ENCODE measurements at regions not wholly inside any gene's neighbourhood (a gene's known extent, or its start where the extent isn't known, plus 50 kb on each side); places are given as distances from the start of the nearest gene placed in this dataset.

GRCh38 chr1:228940526-228940925 lies 205.2 kb downstream of the RHOU start:
- intact Hi-C loops (cut with DNase I) = no loop called here
- no peaks in the 10 kb centered on the region for H3K27me3 ChIP-seq (ENCODE audit: insufficient read depth in 3 of 3, low read length in 2 of 3)
- H3K9me3 ChIP-seq = no peaks in the 10 kb centered on the region
- TF ChIP-seq CTCF (IDR thresholded peaks at IDR 0.05) = no peak
- no peak overlapping the region for H3K4me3 ChIP-seq
- 95 to 99% (median 97%) methylated on average over 7 of the region's 7 CpGs for whole genome bisulfite sequencing, 3 donors
- peaks cover 16% of the 10 kb centered on the region for H3K4me1 ChIP-seq
- H3K27ac ChIP-seq = no peak overlapping the region
- DNase-seq (no peak), ATAC-seq (no peak)
- no peaks in the 10 kb centered on the region for H3K36me3 ChIP-seq (ENCODE audit: insufficient read depth in 1 of 2, low read depth in 1 of 2)

GRCh38 chr1:228940926-228941325 lies 205.6 kb downstream of the RHOU start:
- Histone ChIP-seq H3K27ac (no peak overlapping the region), H3K4me1 (peaks cover 16% of the 10 kb centered on the region), H3K4me3 (no peak overlapping the region), H3K9me3 (no peaks in the 10 kb centered on the region), H3K27me3 (ENCODE audit: insufficient read depth in 3 of 3, low read length in 2 of 3) (no peaks in the 10 kb centered on the region), H3K36me3 (ENCODE audit: insufficient read depth in 1 of 2, low read depth in 1 of 2) (no peaks in the 10 kb centered on the region)
- no peak for ATAC-seq
- no peak for TF ChIP-seq CTCF (IDR thresholded peaks at IDR 0.05)
- WGBS, 3 donors = 83 to 87% (median 86%) methylated on average over 6 of the region's 6 CpGs
- intact Hi-C loops (cut with DNase I) = no loop called here
- DNase-seq = no peak

DNA sequence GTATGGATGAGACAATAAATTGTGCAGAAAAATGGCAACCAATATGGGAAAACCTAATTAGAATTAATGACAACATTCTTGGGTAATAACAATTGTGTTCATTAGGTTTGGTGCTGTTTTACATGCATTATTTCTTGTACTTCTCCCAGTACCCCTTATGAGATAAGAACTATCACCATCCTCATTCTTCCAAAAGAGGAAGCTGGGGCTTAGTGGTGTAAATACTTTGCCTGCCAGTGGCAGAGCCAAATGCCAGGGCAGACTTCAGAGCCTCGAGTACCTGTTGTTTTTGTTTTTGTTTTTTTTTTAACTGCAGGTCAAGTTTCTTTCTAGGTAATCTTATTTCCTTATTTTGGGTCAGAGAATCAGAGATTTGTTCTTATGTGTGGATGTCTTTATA lies 206.4 kb downstream of the RHOU start:
- H3K36me3 ChIP-seq (ENCODE audit: insufficient read depth in 1 of 2, low read depth in 1 of 2) = no peaks in the 10 kb centered on the region
- intact Hi-C loops (cut with DNase I) = no loop called here
- WGBS, 3 donors = 51 to 67% (median 57%) methylated on average over 1 of the region's 1 CpG
- H3K4me3 ChIP-seq = no peak overlapping the region
- H3K27me3 ChIP-seq (ENCODE audit: insufficient read depth in 3 of 3, low read length in 2 of 3) = no peaks in the 10 kb centered on the region
- peaks cover 16% of the 10 kb centered on the region for H3K4me1 ChIP-seq
- no peaks in the 10 kb centered on the region for H3K9me3 ChIP-seq
- no peak for DNase-seq
- TF ChIP-seq CTCF (IDR thresholded peaks at IDR 0.05) = no peak
- H3K27ac ChIP-seq = no peak overlapping the region
- ATAC-seq = no peak

DNA sequence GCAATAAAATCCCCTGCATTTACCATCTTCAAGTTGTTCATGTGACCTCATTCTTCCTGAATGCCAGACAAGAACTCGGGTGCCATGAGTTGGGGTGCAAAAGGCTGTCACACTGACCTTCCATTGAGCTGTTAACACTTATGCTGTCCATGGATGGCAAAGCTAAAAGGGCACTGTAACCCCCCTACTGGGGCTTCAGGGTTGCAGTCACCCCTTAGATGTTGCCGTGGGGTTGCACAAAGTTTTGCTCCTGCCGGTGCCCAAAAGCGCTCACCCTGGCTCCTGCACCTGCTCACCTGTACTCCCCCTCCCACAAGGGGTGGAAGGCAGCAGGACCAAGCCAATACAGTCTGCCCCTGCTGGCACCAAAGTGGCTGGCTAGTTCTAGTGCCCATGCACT lies 208.2 kb downstream of the RHOU start:
- DNase-seq = no peak
- no peak overlapping the region for H3K4me3 ChIP-seq
- 89 to 96% (median 91%) methylated on average over 4 of the region's 4 CpGs for WGBS, 3 donors
- no peak for ATAC-seq
- H3K4me1 ChIP-seq = peaks cover 7% of the 10 kb centered on the region
- H3K9me3 ChIP-seq = no peaks in the 10 kb centered on the region
- no peaks in the 10 kb centered on the region for H3K36me3 ChIP-seq (ENCODE audit: insufficient read depth in 1 of 2, low read depth in 1 of 2)
- H3K27ac ChIP-seq = no peak overlapping the region
- H3K27me3 ChIP-seq (ENCODE audit: insufficient read depth in 3 of 3, low read length in 2 of 3) = no peaks in the 10 kb centered on the region
- no peak for TF ChIP-seq CTCF (IDR thresholded peaks at IDR 0.05)
- intact Hi-C loops (cut with DNase I) = no loop called here

DNA sequence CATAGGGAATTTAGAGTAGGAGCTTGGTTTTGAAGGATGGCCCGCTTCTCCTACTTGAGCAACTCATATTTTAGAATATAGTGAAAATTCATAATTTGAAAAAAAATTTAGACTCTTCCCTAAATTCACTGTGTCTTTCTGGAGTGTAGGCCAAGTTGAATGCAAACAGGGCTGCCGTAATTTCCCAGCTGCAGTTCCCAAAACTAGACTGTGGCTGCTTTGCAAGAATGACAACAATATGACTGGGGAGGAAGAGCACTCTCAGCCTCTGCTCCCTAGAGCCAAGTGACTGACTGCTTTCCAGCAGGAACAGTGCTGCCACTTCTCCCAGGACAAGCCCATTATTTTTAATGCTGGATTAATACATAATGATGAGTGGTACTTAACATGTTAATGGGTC lies 209.0 kb downstream of the RHOU start:
- no peaks in the 10 kb centered on the region for H3K9me3 ChIP-seq
- no peak overlapping the region for H3K27ac ChIP-seq
- H3K36me3 ChIP-seq (ENCODE audit: insufficient read depth in 1 of 2, low read depth in 1 of 2) = no peaks in the 10 kb centered on the region
- no peak for TF ChIP-seq CTCF (IDR thresholded peaks at IDR 0.05)
- no peaks in the 10 kb centered on the region for H3K27me3 ChIP-seq (ENCODE audit: insufficient read depth in 3 of 3, low read length in 2 of 3)
- no peak overlapping the region for H3K4me3 ChIP-seq
- no peak for ATAC-seq
- 87 to 95% (median 91%) methylated on average over 2 of the region's 2 CpGs for WGBS, 3 donors
- H3K4me1 ChIP-seq = no peaks in the 10 kb centered on the region
- intact Hi-C loops (cut with DNase I) = no loop called here
- no peak for DNase-seq

Measured in psoas muscle (tissue), 7 donors.